ENCODE measurements at regions not wholly inside any gene's neighbourhood (a gene's known extent, or its start where the extent isn't known, plus 50 kb on each side); places are given as distances from the start of the nearest gene placed in this dataset.

DNA sequence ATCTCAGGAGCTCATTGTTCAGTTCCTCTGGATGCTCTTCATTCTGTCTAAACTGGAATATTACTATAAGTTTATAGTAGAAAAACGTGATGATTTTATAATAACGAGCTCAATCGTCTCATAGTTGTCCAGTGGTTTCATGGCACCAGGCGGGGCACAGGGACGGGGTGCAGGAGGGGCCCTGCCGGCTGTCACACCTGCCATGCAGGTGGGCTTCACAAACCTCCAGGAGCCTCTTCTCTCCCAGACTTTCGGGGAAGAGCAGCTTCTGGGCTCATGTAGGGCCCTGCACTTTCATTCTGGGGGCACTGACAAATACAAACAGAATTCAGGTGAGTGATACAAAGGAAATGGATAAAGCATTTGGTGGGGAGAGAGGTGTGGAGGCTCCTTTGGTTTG lies 146.9 kb upstream of the KLF6 start:
- no peak for TF ChIP-seq CTCF (IDR thresholded peaks at IDR 0.05)
- TF ChIP-seq POLR2A (IDR thresholded peaks at IDR 0.05) = no peak

All from testis (tissue), 2 donors.